K562 (cell line): ENCODE measurements at regions not wholly inside any gene's neighbourhood (a gene's known extent, or its start where the extent isn't known, plus 50 kb on each side); places are given as distances from the start of the nearest gene placed in this dataset.

Source experiments
- ATAC-seq: fragments of 200-7000 bp; cut with Tn5 transposase; 3 replicates; pipeline ENCODE4 v1.9.1; 2020; ENCODE audit warnings: moderate library complexity
- BruUV-seq: library from RNA; stranded (reverse); fragments of 400-500 nt; replicated peaks from 2 replicates; lab custom pipeline; 2021; lab: Mats Ljungman, UMichigan
- CTCF ChIA-PET: fragments of 300-600 bp; formaldehyde crosslinking; extraction: SDS; loops from one replicate; lab custom pipeline; 2021; ENCODE audit warnings: low intra/inter-chr PET ratio; lab: Yijun Ruan, JAX
- POLR2A ChIA-PET: fragments of 300-600, 350-650 bp; sonication (Branson Sonifier 250); formaldehyde crosslinking; extraction: SDS; loops from one replicate; lab custom pipeline; 2021; ENCODE audit warnings: antibody characterized with exemption, inconsistent platforms; lab: Yijun Ruan, JAX
- DNase-seq, 4 experiments: peaks; one replicate each; pipeline versions ENCODE4 v3.0.0 to v3.0.0-alpha.2; 2011 to 2018; ENCODE audit warnings: low spot score in 3 of 4, mixed read lengths in 3 of 4; ENCODE audit errors: extremely low read depth in 1 of 4
- FAIRE-seq: peaks from 2 replicates; lab custom pipeline; 2011; peaks lifted over from hg19 to GRCh38; lab: Jason Lieb, UNC
- H2AFZ ChIP-seq: 2 replicates; pipeline ENCODE4 v1.6.0; 2011; ENCODE audit warnings: low read depth, low read length, control low read depth, inconsistent platforms
- H3K27ac ChIP-seq: fragments of 200-600 bp; 3 replicates; pipeline ENCODE4 v1.8.0; 2011; ENCODE audit warnings: low read depth, mild to moderate bottlenecking, control low read depth, inconsistent platforms, low read length, moderate library complexity, mixed read lengths; ENCODE audit errors: extremely low read depth
- H3K27me3 ChIP-seq, 2 experiments: fragments of 300-600 bp in 1 of 2; 2 replicates in 1 of 2; 3 replicates in 1 of 2; pipeline versions ENCODE4 v1.6.0 to v1.8.0; 2011; ENCODE audit warnings: inconsistent platforms in 2 of 2, low read length in 2 of 2, mild to moderate bottlenecking in 1 of 2, mixed read lengths in 1 of 2, moderate library complexity in 1 of 2; ENCODE audit not compliant: control insufficient read depth in 2 of 2, insufficient read depth in 2 of 2
- H3K36me3 ChIP-seq: fragments of 300-600 bp; 3 replicates; pipeline ENCODE4 v1.8.0; 2011; ENCODE audit warnings: mild to moderate bottlenecking, low read length, inconsistent platforms; ENCODE audit not compliant: control insufficient read depth, insufficient read depth
- H3K4me1 ChIP-seq, 2 experiments: fragments of 200-600 bp in 1 of 2; replicated peaks in 1 of 2; 2 replicates in 1 of 2; 3 replicates in 1 of 2; pipeline versions ENCODE4 v1.5.1 to v1.8.0; 2011; ENCODE audit warnings: inconsistent platforms in 2 of 2, low read length in 2 of 2, mild to moderate bottlenecking in 1 of 2, mixed read lengths in 1 of 2, moderate library complexity in 1 of 2; ENCODE audit not compliant: control insufficient read depth in 2 of 2, insufficient read depth in 2 of 2
- H3K4me2 ChIP-seq: 2 replicates; pipeline ENCODE4 v1.6.1; 2011; ENCODE audit warnings: low read length, control low read depth, inconsistent platforms, mixed read lengths; ENCODE audit not compliant: insufficient read depth
- H3K4me3 ChIP-seq: fragments of 200-600 bp; sonication (generic), shearing (Covaris generic); 2 replicates; pipeline ENCODE4 v1.5.1; 2016; ENCODE audit warnings: control low read depth, inconsistent platforms
- H3K79me2 ChIP-seq: fragments of 200-600 bp; 3 replicates; pipeline ENCODE4 v1.8.0; 2011; ENCODE audit warnings: low read length, inconsistent platforms; ENCODE audit not compliant: control insufficient read depth, insufficient read depth
- H3K9ac ChIP-seq, 2 experiments: 2 replicates each; pipeline versions ENCODE4 v1.6.0 to v1.6.1; 2011; ENCODE audit warnings: low read depth in 2 of 2, low read length in 2 of 2, control low read depth in 1 of 2, inconsistent platforms in 1 of 2, mild to moderate bottlenecking in 1 of 2, mixed read lengths in 1 of 2; ENCODE audit not compliant: insufficient read depth in 1 of 2
- H3K9me1 ChIP-seq: one replicate; pipeline ENCODE4 v1.6.0; 2011; ENCODE audit warnings: inconsistent platforms, mild to moderate bottlenecking, low read length, moderate library complexity; ENCODE audit not compliant: control insufficient read depth, insufficient read depth
- H3K9me3 ChIP-seq: replicated peaks from 2 replicates; pipeline ENCODE4 v1.5.1; 2011; ENCODE audit warnings: low read depth, low read length, inconsistent platforms; ENCODE audit not compliant: control insufficient read depth, insufficient read depth
- H4K20me1 ChIP-seq: replicated peaks from 2 replicates; pipeline ENCODE4 v1.6.1; 2011; ENCODE audit warnings: low read length, inconsistent platforms, mixed read lengths; ENCODE audit not compliant: control insufficient read depth, insufficient read depth
- ADNP ChIP-seq: fragments of 200-800 bp; sonication (Bioruptor generic); IDR thresholded peaks from 2 replicates; pipeline ENCODE4 v1.6.1; 2016; ENCODE audit warnings: missing genetic modification characterization, missing compliant biosample characterization
- BCL6 ChIP-seq: fragments of 250-450 bp; sonication (Bioruptor Pico); IDR thresholded peaks from 2 replicates; pipeline ENCODE4 v1.4.0; 2020
- CCNT2 ChIP-seq: IDR thresholded peaks from 2 replicates; pipeline ENCODE4 v1.6.1; 2011; ENCODE audit warnings: borderline replicate concordance, low read depth, mild to moderate bottlenecking, moderate library complexity, mixed read lengths, low read length; ENCODE audit not compliant: insufficient read length; ENCODE audit errors: extremely low read depth
- CHD4 ChIP-seq: fragments of 200-600 bp; sonication (generic); IDR thresholded peaks from 3 replicates; pipeline ENCODE4 v1.6.1; 2012; ENCODE audit warnings: low read depth, mild to moderate bottlenecking, mixed read lengths, low read length, inconsistent platforms; ENCODE audit not compliant: insufficient read depth, insufficient replicate concordance, poor library complexity, severe bottlenecking
- DPF2 ChIP-seq: fragments of 450-650 bp; IDR thresholded peaks from 2 replicates; pipeline ENCODE4 v1.6.1; 2016
- GABPB2 ChIP-seq: fragments of 250-450 bp; sonication (Bioruptor Pico); conservative IDR thresholded peaks from 2 replicates; pipeline ENCODE4 v1.5.1; 2021; ENCODE audit warnings: mild to moderate bottlenecking
- HNRNPLL ChIP-seq: fragments of 200-400 bp; formaldehyde crosslinking; IDR thresholded peaks from 2 replicates; pipeline ENCODE4 v1.6.1; 2017; ENCODE audit warnings: low read length, low read depth, mild to moderate bottlenecking; ENCODE audit not compliant: poor library complexity, severe bottlenecking
- IFI16 ChIP-seq: fragments of 250-450 bp; sonication (Bioruptor Pico); IDR thresholded peaks from 2 replicates; pipeline ENCODE4 v2.1.2; 2022; ENCODE audit warnings: mild to moderate bottlenecking, inconsistent platforms
- TAF1 ChIP-seq: IDR thresholded peaks from 2 replicates; pipeline ENCODE4 v1.6.1; 2011; ENCODE audit warnings: mild to moderate bottlenecking, low read length, moderate library complexity; ENCODE audit not compliant: insufficient read depth, control insufficient read depth, severe bottlenecking; ENCODE audit errors: extremely low read depth
- ZKSCAN3 ChIP-seq: fragments of 250-450 bp; sonication (Bioruptor Pico); IDR thresholded peaks from 2 replicates; pipeline ENCODE4 v1.4.0; 2020
- ZKSCAN8 ChIP-seq: fragments of 200-800 bp; sonication (Bioruptor generic); IDR thresholded peaks from 2 replicates; pipeline ENCODE4 v1.6.1; 2016; ENCODE audit warnings: missing genetic modification characterization, missing compliant biosample characterization
- ZNF282 ChIP-seq: sonication (generic); formaldehyde crosslinking; IDR thresholded peaks from 2 replicates; pipeline ENCODE4 v1.8.1; 2023; ENCODE audit warnings: missing genetic modification reagents
- ZNF354B ChIP-seq: fragments of 250-450 bp; sonication (Bioruptor Pico); IDR thresholded peaks from 2 replicates; pipeline ENCODE4 v1.4.0; 2020
- WGBS: fragments of 100-300 bp; shearing (Covaris generic); methylation state at CpG from one replicate; pipeline ENCODE4 v1.1.6; 2016; ENCODE audit warnings: low coverage, mixed read lengths; ENCODE audit not compliant: insufficient coverage; ENCODE audit errors: missing lambda C conversion rate; 5-methylcytosine and 5-hydroxymethylcytosine counted together
- in situ Hi-C: fragments of 300-500 bp; cut with MboI; formaldehyde crosslinking; loops from 4 replicates; pipeline ENCODE4 v1.15.0; 2018; ENCODE audit warnings: inconsistent platforms, mixed read lengths
- intact Hi-C: fragments of 100-400 bp; cut with micrococcal nuclease; formaldehyde crosslinking; loops from 2 replicates; pipeline ENCODE4 v1.14.2; 2022
- TF ChIP-seq, protein P1 (sequence below), 2 experiments: IDR thresholded peaks in 1 of 2; conservative IDR thresholded peaks in 1 of 2; 2 replicates each; pipeline ENCODE4 v1.6.1; 2016; ENCODE audit warnings: low read depth in 2 of 2, mild to moderate bottlenecking in 1 of 2, missing compliant biosample characterization in 1 of 2, missing genetic modification characterization in 1 of 2, moderate library complexity in 1 of 2

- Histone ChIP-seq H3K9me3 (no peaks in the 10 kb centered on the region), H3K4me3 (no peak overlapping the region), H3K79me2 (no peaks in the 10 kb centered on the region), H3K27me3 (no peaks in the 10 kb centered on the region; a peak in 1 of 5 replicates), H2AFZ (no peak overlapping the region), H3K27ac (no peak overlapping the region), H3K4me1 (no peaks in the 10 kb centered on the region), H3K4me2 (no peak overlapping the region), H4K20me1 (no peaks in the 10 kb centered on the region), H3K36me3 (no peaks in the 10 kb centered on the region), H3K9ac (no peak overlapping the region)
- in situ Hi-C loops: no loop called here
- intact Hi-C loops: no loop called here
- ChIA-PET CTCF (no interaction called here), POLR2A (no interaction called here)
- ATAC-seq (no peak), DNase-seq (no peak)
- 0% methylated on average over 1 of the region's 1 CpG for WGBS
- no TSS peak for BruUV-seq
- TF ChIP-seq ADNP (tag) (no peak), ZKSCAN3 (CRISPR knock-in tag) (no peak), ZKSCAN8 (no peak)
- TF ChIP-seq, all 486 proteins: peak for 0
- no peak for FAIRE-seq
- no peaks in the 10 kb centered on the region for H3K9me1 ChIP-seq
Observed at GRCh38 chr6:93120154-93120742, 299.1 kb downstream of the EPHA7 start.

- no TSS peak for BruUV-seq
- intact Hi-C loops (no loop called here), in situ Hi-C loops (no loop called here)
- no peaks in the 10 kb centered on the region for H3K9me1 ChIP-seq
- H3K4me1 ChIP-seq: no peaks in the 10 kb centered on the region
- DNase-seq (no peak), FAIRE-seq (no peak), ATAC-seq (no peak)
- no peak overlapping the region for H2AFZ ChIP-seq
- no peak overlapping the region for H3K9ac ChIP-seq
- H3K36me3 ChIP-seq: no peaks in the 10 kb centered on the region
- H3K79me2 ChIP-seq: no peaks in the 10 kb centered on the region
- 4% methylated on average over 2 of the region's 2 CpGs for WGBS
- no peak overlapping the region for H3K27ac ChIP-seq
- H3K4me2 ChIP-seq: no peak overlapping the region
- H3K27me3 ChIP-seq: no peaks in the 10 kb centered on the region
- ChIA-PET POLR2A (no interaction called here), CTCF (no interaction called here)
- H3K9me3 ChIP-seq: no peaks in the 10 kb centered on the region; the same call in 1 of the 2 replicates
- H4K20me1 ChIP-seq: no peaks in the 10 kb centered on the region
- H3K4me3 ChIP-seq: no peak overlapping the region
- TF ChIP-seq DPF2 (no peak), TAF1 (no peak), ZNF354B (CRISPR knock-in tag) (no peak), CHD4 (no peak), GABPB2 (CRISPR knock-in tag) (no peak), BCL6 (no peak), IFI16 (CRISPR knock-in tag) (no peak), HNRNPLL (no peak), ZNF282 (no peak), CCNT2 (no peak)
- TF ChIP-seq, protein P1, sequence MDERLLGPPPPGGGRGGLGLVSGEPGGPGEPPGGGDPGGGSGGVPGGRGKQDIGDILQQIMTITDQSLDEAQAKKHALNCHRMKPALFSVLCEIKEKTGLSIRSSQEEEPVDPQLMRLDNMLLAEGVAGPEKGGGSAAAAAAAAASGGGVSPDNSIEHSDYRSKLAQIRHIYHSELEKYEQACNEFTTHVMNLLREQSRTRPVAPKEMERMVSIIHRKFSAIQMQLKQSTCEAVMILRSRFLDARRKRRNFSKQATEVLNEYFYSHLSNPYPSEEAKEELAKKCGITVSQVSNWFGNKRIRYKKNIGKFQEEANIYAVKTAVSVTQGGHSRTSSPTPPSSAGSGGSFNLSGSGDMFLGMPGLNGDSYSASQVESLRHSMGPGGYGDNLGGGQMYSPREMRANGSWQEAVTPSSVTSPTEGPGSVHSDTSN (CRISPR knock-in tag; IDR thresholded peaks at IDR 0.05; ENCODE audit: low read depth): no peak
- TF ChIP-seq, protein P1 (tag; conservative IDR thresholded peaks at IDR 0.05; ENCODE audit: low read depth): no peak
Observed at GRCh38 chr6:93105907-93106306, 313.5 kb downstream of the EPHA7 start.
